ENCODE measurements at regions not wholly inside any gene's neighbourhood (a gene's known extent, or its start where the extent isn't known, plus 50 kb on each side); places are given as distances from the start of the nearest gene placed in this dataset.

GRCh38 chr18:78720456-78721237 is 259.0 kb upstream of the SALL3 start:
- TF ChIP-seq POLR2AphosphoS5 (IDR thresholded peaks at IDR 0.05) (no peak), POLR2A (IDR thresholded peaks at IDR 0.05) (no peak)

All from sigmoid colon (tissue), 4 donors.